Fibroblast of villous mesenchyme (primary cell): ENCODE measurements at regions not wholly inside any gene's neighbourhood (a gene's known extent, or its start where the extent isn't known, plus 50 kb on each side); places are given as distances from the start of the nearest gene placed in this dataset.

Experiments used
- DNase-seq: peaks from one replicate; pipeline ENCODE4 v3.0.0-alpha.2; 2010; ENCODE audit warnings: low read depth
- H3K4me3 ChIP-seq: 2 replicates; pipeline ENCODE4 v1.5.1; 2011; ENCODE audit warnings: low read depth, mild to moderate bottlenecking, low read length
- CTCF ChIP-seq: IDR thresholded peaks from 2 replicates; pipeline ENCODE4 v1.5.1; 2012; ENCODE audit warnings: low read depth, mild to moderate bottlenecking, low read length; ENCODE audit not compliant: insufficient read depth

- H3K4me3 ChIP-seq = no peak overlapping the region
- no peak for DNase-seq
- no peak for TF ChIP-seq CTCF
Measured at GRCh38 chr11:59271811-59272327, 59.1 kb upstream of the MPEG1 start.

DNA sequence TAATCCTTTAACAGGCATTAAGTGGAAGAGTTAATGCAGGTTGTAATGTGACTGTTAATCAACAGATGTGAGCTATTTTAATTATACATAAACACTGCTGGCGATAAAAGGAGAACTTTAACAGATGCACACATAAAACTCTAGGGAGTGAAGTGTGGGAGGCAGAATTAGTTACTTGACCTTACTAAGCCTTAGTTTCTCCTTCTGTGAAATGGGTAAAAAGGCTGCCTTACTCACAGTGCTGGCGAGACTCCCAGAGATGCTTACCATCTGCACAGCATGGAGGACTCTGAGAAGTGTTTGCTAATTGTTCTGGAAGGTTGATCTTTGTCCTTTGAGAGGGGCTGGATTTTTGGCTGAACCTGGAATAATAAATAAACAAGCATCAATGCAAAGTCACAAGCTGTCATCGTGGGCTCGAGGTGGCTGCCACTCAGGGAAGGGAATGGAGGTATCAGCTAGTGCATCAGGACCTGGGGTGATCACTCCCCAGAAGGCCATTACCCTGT lies 58.6 kb upstream of the MPEG1 start:
- TF ChIP-seq CTCF = no peak
- DNase-seq = no peak
- no peak overlapping the region for H3K4me3 ChIP-seq

- DNase-seq = no peak
- TF ChIP-seq CTCF = no peak
- no peak overlapping the region for H3K4me3 ChIP-seq
Measured at GRCh38 chr11:59267736-59268475, 55.2 kb upstream of the MPEG1 start.

DNA sequence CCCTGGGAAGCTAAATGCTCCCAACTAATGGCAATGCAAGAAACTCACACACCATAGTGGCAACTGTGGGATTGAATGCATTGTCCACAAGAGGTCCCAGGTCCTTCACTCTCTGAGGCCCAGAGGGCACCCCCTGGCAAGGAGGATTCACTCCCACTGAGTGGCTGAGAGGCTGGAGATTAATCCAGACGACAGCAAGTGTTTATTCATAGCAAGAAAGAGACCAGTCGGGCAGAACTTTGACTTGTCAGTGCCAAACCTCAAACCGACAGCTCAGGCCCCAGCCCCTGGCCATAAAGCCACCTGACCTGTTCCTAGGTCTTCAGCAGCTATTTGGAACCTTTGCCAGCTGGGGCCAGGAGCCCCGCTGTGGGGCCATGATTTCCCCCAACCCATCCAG lies 54.5 kb upstream of the MPEG1 start:
- H3K4me3 ChIP-seq = no peak overlapping the region
- no peak for DNase-seq
- no peak for TF ChIP-seq CTCF

DNA sequence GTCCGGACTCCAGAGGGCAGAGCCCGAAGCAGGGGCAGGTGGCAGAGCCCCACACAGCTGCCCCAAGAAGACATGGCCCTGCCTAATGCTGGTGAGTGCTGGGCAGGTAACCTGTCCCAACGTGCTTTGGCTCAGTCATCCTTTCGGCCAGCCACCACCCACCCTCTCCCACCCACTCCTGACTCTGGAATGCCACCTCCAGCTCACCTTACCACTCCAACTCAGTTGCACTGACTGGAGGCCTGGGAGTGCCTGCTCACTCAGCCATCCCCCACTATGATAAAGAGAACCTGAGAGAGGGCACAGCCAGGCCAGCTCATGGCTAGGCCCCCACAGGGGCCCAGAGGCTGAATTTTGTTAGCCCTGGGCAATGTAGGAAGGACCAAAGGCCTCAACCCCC lies 53.8 kb upstream of the MPEG1 start:
- TF ChIP-seq CTCF = no peak
- no peak overlapping the region for H3K4me3 ChIP-seq
- DNase-seq = no peak

DNA sequence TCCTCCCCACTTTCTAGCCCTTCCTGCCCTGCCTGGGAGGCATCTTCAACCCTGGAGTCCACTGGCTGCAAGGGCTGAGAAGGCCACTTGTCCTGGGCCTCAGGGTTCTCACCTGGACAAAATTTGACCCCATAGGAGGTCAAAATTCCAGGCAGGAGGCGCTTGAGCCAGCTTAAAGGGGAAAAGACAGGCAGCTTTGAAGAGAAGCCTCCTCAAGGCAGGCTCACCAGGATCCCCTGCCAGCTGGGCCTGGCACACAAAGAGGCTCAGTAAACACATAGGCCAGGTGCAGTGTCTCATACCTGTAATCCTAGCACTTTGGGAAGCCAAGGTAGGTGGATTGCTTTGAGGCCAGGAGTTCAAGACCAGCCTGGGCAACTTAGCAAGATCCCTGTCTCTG lies 53.0 kb upstream of the MPEG1 start:
- no peak overlapping the region for H3K4me3 ChIP-seq
- TF ChIP-seq CTCF = no peak
- no peak for DNase-seq
